HL-60 (cell line): ENCODE measurements at regions not wholly inside any gene's neighbourhood (a gene's known extent, or its start where the extent isn't known, plus 50 kb on each side); places are given as distances from the start of the nearest gene placed in this dataset.

ENCODE experiments used
- GABPA ChIP-seq: IDR thresholded peaks from 2 replicates; pipeline ENCODE4 v1.6.1; 2012; ENCODE audit warnings: low read depth
- REST ChIP-seq: IDR thresholded peaks from 2 replicates; pipeline ENCODE4 v1.6.1; 2012; ENCODE audit warnings: low read depth; ENCODE audit not compliant: insufficient replicate concordance

- TF ChIP-seq GABPA: no peak
- peak; percentile 78 for TF ChIP-seq REST
Measured at GRCh38 chr6:28765978-28766351, 157.8 kb downstream of the TRIM27 start.
